Panc1 (cell line): ENCODE measurements at regions not wholly inside any gene's neighbourhood (a gene's known extent, or its start where the extent isn't known, plus 50 kb on each side); places are given as distances from the start of the nearest gene placed in this dataset.

Experiments
- ATAC-seq: fragments of 200-7000 bp; cut with Tn5 transposase; 2 replicates; pipeline ENCODE4 v1.9.1; 2020; ENCODE audit warnings: mild to moderate bottlenecking, moderate library complexity
- BruUV-seq: library from RNA; stranded (reverse); fragments of 400-500 nt; replicated peaks from 2 replicates; lab custom pipeline; 2021; lab: Mats Ljungman, UMichigan
- CTCF ChIA-PET: fragments of 300-600 bp; sonication (Branson Sonifier 250); formaldehyde crosslinking; loops from one replicate; lab custom pipeline; 2022; ENCODE audit warnings: antibody characterized with exemption; lab: Charles Lee
- POLR2A ChIA-PET: fragments of 300-600 bp; sonication (Branson Sonifier 250); formaldehyde crosslinking; loops from one replicate; lab custom pipeline; 2022; ENCODE audit warnings: antibody characterized with exemption; lab: Charles Lee
- DNase-seq: peaks from one replicate; pipeline ENCODE4 v3.0.0-alpha.2; 2010; ENCODE audit warnings: low read depth, low spot score
- H3K27ac ChIP-seq: 2 replicates; pipeline ENCODE4 v1.5.1; 2011; ENCODE audit warnings: mild to moderate bottlenecking, low read length, inconsistent platforms
- H3K27me3 ChIP-seq: fragments of 200-500 bp; sonication (Bioruptor generic); 2 replicates; pipeline ENCODE4 v1.6.0; 2014; ENCODE audit warnings: low read length, inconsistent platforms; ENCODE audit not compliant: control insufficient read depth, insufficient read depth
- H3K36me3 ChIP-seq: fragments of 200-500 bp; sonication (Bioruptor generic); 2 replicates; pipeline ENCODE4 v1.5.1; 2014; ENCODE audit warnings: inconsistent platforms, mild to moderate bottlenecking, low read length, moderate library complexity; ENCODE audit not compliant: control insufficient read depth, insufficient read depth
- H3K4me1 ChIP-seq: 2 replicates; pipeline ENCODE4 v1.5.1; 2011; ENCODE audit warnings: inconsistent platforms, mild to moderate bottlenecking, low read length, moderate library complexity; ENCODE audit not compliant: control insufficient read depth, insufficient read depth
- H3K4me3 ChIP-seq, 2 experiments: 2 replicates each; pipeline ENCODE4 v1.5.1; 2011 to 2012; ENCODE audit warnings: low read depth in 2 of 2, low read length in 2 of 2, mild to moderate bottlenecking in 2 of 2, inconsistent platforms in 1 of 2, moderate library complexity in 1 of 2
- H3K9me3 ChIP-seq: fragments of 200-500 bp; sonication (Bioruptor generic); 2 replicates; pipeline ENCODE4 v1.5.1; 2014; ENCODE audit warnings: low read depth, mild to moderate bottlenecking, inconsistent platforms, low read length, moderate library complexity; ENCODE audit not compliant: control insufficient read depth, insufficient read depth
- POLR2AphosphoS5 ChIP-seq: IDR thresholded peaks from 2 replicates; pipeline ENCODE4 v1.6.1; 2012; ENCODE audit warnings: mild to moderate bottlenecking, low read depth, low read length, moderate library complexity
- SIN3A ChIP-seq: IDR thresholded peaks from 2 replicates; pipeline ENCODE4 v1.6.1; 2012; ENCODE audit warnings: low read depth, mild to moderate bottlenecking, low read length, moderate library complexity, borderline replicate concordance; ENCODE audit not compliant: insufficient read depth
- TCF7L2 ChIP-seq: IDR thresholded peaks from 2 replicates; pipeline ENCODE4 v1.6.1; 2011; ENCODE audit warnings: mild to moderate bottlenecking, low read depth, low read length, inconsistent platforms
- in situ Hi-C: cut with HindIII; loops from 2 replicates; pipeline ENCODE4 v1.10.0; 2016; ENCODE audit warnings: low sequenced_read_pairs, low pct_unique_long_range_greater_than_20kb
- intact Hi-C: fragments of 100-400 bp; cut with micrococcal nuclease; formaldehyde crosslinking; loops from one replicate; pipeline ENCODE4 v1.10.0; 2022; ENCODE audit not compliant: unreplicated experiment
- TF ChIP-seq, protein P1 (sequence below): fragments of 450-650 bp; IDR thresholded peaks from 2 replicates; pipeline ENCODE4 v1.5.1; 2017; ENCODE audit warnings: mild to moderate bottlenecking
- TF ChIP-seq, protein P2 (sequence below), 2 experiments: IDR thresholded peaks; 2 replicates each; pipeline ENCODE4 v1.6.1; 2011 to 2012; ENCODE audit warnings: low read depth in 2 of 2, control low read depth in 1 of 2, low read length in 1 of 2, mild to moderate bottlenecking in 1 of 2, moderate library complexity in 1 of 2; ENCODE audit not compliant: insufficient read depth in 1 of 2

DNA sequence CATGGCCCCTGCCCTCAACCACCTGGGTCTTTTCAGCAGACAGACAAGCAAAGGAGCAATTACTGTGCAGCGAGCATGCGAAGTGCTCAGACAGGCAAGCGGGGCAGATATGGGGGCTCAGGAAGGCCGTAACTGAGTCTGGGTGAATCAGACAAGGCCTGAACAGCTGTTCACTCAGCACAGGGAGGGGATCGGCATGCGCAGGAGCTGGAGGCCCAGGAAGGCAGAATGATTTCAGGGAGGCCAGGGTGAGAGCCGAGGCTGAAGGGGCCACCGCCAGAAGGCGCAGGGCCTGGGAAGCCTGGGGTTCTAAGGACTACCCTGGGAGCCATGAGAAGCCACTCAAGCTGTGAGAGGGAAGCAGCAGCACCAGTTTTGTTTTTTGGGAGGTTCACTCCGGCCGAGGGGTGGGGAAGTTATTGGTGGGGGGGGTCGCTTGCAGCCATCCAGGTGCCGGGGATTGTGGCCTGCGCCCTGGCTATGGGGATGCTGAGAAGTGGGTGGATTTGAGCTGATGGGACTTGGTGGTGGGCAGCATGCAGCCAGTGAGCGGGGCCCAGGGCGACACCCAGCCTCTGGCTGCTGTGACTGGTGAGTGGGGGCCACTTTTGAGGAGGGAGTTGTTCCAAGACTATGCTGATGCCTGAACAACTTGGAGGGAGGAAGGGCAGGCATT is 132.2 kb downstream of the TSN start:
- no TSS peak for BruUV-seq
- Histone ChIP-seq H3K36me3 (no peaks in the 10 kb centered on the region), H3K4me3 (no peak overlapping the region), H3K4me1 (no peaks in the 10 kb centered on the region), H3K9me3 (no peaks in the 10 kb centered on the region), H3K27ac (no peak overlapping the region), H3K27me3 (no peaks in the 10 kb centered on the region)
- ChIA-PET POLR2A (no interaction called here), CTCF (interaction anchor here (1.4 kb wide), 1 partner anchor 10 kb away, joined by 5 read pairs; no protein-coding TSS in a partner anchor)
- intact Hi-C loops (no loop called here), in situ Hi-C loops (no loop called here)
- no peak for ATAC-seq
- TF ChIP-seq SIN3A = no peak
- TF ChIP-seq, protein P1, sequence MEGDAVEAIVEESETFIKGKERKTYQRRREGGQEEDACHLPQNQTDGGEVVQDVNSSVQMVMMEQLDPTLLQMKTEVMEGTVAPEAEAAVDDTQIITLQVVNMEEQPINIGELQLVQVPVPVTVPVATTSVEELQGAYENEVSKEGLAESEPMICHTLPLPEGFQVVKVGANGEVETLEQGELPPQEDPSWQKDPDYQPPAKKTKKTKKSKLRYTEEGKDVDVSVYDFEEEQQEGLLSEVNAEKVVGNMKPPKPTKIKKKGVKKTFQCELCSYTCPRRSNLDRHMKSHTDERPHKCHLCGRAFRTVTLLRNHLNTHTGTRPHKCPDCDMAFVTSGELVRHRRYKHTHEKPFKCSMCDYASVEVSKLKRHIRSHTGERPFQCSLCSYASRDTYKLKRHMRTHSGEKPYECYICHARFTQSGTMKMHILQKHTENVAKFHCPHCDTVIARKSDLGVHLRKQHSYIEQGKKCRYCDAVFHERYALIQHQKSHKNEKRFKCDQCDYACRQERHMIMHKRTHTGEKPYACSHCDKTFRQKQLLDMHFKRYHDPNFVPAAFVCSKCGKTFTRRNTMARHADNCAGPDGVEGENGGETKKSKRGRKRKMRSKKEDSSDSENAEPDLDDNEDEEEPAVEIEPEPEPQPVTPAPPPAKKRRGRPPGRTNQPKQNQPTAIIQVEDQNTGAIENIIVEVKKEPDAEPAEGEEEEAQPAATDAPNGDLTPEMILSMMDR = no peak
- TF ChIP-seq POLR2AphosphoS5 = no peak
- TF ChIP-seq, protein P2, sequence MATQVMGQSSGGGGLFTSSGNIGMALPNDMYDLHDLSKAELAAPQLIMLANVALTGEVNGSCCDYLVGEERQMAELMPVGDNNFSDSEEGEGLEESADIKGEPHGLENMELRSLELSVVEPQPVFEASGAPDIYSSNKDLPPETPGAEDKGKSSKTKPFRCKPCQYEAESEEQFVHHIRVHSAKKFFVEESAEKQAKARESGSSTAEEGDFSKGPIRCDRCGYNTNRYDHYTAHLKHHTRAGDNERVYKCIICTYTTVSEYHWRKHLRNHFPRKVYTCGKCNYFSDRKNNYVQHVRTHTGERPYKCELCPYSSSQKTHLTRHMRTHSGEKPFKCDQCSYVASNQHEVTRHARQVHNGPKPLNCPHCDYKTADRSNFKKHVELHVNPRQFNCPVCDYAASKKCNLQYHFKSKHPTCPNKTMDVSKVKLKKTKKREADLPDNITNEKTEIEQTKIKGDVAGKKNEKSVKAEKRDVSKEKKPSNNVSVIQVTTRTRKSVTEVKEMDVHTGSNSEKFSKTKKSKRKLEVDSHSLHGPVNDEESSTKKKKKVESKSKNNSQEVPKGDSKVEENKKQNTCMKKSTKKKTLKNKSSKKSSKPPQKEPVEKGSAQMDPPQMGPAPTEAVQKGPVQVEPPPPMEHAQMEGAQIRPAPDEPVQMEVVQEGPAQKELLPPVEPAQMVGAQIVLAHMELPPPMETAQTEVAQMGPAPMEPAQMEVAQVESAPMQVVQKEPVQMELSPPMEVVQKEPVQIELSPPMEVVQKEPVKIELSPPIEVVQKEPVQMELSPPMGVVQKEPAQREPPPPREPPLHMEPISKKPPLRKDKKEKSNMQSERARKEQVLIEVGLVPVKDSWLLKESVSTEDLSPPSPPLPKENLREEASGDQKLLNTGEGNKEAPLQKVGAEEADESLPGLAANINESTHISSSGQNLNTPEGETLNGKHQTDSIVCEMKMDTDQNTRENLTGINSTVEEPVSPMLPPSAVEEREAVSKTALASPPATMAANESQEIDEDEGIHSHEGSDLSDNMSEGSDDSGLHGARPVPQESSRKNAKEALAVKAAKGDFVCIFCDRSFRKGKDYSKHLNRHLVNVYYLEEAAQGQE (IDR thresholded peaks at IDR 0.05; ENCODE audit: insufficient read depth in 1 of 2, low read depth in 2 of 2, low read length in 1 of 2) = no peak
- no peak for TF ChIP-seq TCF7L2
- DNase-seq = no peak

DNA sequence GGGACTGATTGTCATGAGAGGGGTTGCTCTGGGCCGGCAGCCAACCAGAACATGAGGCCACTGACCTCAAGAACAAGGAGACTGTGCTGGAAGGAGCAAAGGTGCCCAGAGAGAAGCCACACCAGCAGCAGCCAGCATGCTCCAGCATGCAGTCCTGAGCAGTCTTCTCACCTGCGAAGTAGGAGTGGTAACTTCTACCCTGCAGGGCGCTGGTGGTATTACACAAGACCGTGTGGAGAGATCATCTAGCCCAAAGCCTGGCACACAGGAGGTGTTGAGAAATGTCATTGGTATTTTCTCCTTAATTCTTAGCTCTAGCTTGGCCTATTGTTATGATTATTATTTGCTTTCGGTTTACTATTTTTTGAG is 132.7 kb downstream of the TSN start:
- intact Hi-C loops (no loop called here), in situ Hi-C loops (no loop called here)
- BruUV-seq = no TSS peak
- H3K27me3 ChIP-seq = no peaks in the 10 kb centered on the region
- H3K4me3 ChIP-seq = no peak overlapping the region
- H3K9me3 ChIP-seq = no peaks in the 10 kb centered on the region
- DNase-seq = no peak
- POLR2A ChIA-PET = no interaction called here
- no peaks in the 10 kb centered on the region for H3K4me1 ChIP-seq
- no peak for TF ChIP-seq TCF7L2
- TF ChIP-seq, protein P1 = peak; percentile 53
- CTCF ChIA-PET = interaction anchor here (1.4 kb wide), 1 partner anchor 10 kb away, joined by 5 read pairs; no protein-coding TSS in a partner anchor
- H3K27ac ChIP-seq = no peak overlapping the region
- no peaks in the 10 kb centered on the region for H3K36me3 ChIP-seq
- ATAC-seq = 0 out of 2 replicates have a peak, but pooled peaks have one; percentile 60
